ENCODE measurements at regions not wholly inside any gene's neighbourhood (a gene's known extent, or its start where the extent isn't known, plus 50 kb on each side); places are given as distances from the start of the nearest gene placed in this dataset.

DNA sequence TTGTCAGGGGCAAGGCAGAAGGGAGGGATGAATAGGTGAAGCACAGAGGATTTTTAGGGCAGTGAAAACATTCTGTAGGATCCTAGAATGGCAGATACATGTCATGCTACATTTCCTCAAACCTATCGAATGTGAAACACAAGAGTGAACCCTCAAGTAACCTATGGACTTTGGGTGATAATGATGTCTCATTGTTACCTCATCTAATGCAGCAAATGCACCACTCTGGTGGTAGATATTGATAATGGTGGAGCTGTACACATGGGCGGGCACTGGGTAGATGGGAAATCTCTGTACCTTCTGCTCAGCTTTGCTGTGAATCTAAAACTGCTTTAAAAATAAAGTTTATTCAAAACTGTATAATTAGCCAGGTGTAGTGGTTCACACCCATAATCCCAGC, 95.2 kb upstream of the NCK2 start (continued):
- TF ChIP-seq ATF2 (CRISPR knock-in tag; IDR thresholded peaks at IDR 0.05; ENCODE audit: borderline replicate concordance, low read depth) = no peak
- TF ChIP-seq HMGA2 (CRISPR knock-in tag; IDR thresholded peaks at IDR 0.05) = no peak
- TF ChIP-seq ZNF423 (CRISPR knock-in tag; IDR thresholded peaks at IDR 0.05) = no peak
- no peak for TF ChIP-seq E2F4 (CRISPR knock-in tag; IDR thresholded peaks at IDR 0.05; ENCODE audit: borderline replicate concordance, low read depth)
- TF ChIP-seq ELF4 (CRISPR knock-in tag; IDR thresholded peaks at IDR 0.05; ENCODE audit: low read depth) = no peak
- TF ChIP-seq SOX15 (CRISPR knock-in tag; IDR thresholded peaks at IDR 0.05) = no peak
- TF ChIP-seq JAZF1 (CRISPR knock-in tag; IDR thresholded peaks at IDR 0.05) = no peak
- TF ChIP-seq, protein P1, sequence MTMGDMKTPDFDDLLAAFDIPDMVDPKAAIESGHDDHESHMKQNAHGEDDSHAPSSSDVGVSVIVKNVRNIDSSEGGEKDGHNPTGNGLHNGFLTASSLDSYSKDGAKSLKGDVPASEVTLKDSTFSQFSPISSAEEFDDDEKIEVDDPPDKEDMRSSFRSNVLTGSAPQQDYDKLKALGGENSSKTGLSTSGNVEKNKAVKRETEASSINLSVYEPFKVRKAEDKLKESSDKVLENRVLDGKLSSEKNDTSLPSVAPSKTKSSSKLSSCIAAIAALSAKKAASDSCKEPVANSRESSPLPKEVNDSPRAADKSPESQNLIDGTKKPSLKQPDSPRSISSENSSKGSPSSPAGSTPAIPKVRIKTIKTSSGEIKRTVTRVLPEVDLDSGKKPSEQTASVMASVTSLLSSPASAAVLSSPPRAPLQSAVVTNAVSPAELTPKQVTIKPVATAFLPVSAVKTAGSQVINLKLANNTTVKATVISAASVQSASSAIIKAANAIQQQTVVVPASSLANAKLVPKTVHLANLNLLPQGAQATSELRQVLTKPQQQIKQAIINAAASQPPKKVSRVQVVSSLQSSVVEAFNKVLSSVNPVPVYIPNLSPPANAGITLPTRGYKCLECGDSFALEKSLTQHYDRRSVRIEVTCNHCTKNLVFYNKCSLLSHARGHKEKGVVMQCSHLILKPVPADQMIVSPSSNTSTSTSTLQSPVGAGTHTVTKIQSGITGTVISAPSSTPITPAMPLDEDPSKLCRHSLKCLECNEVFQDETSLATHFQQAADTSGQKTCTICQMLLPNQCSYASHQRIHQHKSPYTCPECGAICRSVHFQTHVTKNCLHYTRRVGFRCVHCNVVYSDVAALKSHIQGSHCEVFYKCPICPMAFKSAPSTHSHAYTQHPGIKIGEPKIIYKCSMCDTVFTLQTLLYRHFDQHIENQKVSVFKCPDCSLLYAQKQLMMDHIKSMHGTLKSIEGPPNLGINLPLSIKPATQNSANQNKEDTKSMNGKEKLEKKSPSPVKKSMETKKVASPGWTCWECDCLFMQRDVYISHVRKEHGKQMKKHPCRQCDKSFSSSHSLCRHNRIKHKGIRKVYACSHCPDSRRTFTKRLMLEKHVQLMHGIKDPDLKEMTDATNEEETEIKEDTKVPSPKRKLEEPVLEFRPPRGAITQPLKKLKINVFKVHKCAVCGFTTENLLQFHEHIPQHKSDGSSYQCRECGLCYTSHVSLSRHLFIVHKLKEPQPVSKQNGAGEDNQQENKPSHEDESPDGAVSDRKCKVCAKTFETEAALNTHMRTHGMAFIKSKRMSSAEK (CRISPR knock-in tag; IDR thresholded peaks at IDR 0.05; ENCODE audit: borderline replicate concordance) = no peak
- TF ChIP-seq ZSCAN18 (CRISPR knock-in tag; IDR thresholded peaks at IDR 0.05) = no peak

DNA sequence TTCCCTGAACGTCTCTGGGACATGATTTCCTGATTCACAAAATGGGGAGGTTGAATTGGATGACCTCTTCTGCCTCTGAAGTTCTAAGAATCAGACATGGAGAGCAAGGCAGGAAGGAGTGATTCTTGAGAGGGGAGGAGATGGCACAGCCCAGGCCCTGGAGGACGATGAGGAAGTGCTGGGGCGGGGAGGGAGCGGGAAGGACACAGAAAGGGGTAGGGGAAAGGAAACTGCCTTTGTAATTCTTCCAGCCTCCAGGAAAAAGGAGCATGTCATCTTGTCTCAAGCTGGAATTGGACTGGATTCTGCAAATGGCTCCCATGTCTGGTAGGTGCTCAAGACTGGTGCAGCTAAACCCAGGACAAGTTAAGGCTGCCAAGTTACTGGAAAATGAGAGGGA, 97.0 kb upstream of the NCK2 start:
- TF ChIP-seq E2F1 (CRISPR knock-in tag; IDR thresholded peaks at IDR 0.05) = no peak
- no peak for TF ChIP-seq ZNF219 (CRISPR knock-in tag; IDR thresholded peaks at IDR 0.05; ENCODE audit: borderline replicate concordance)
- TF ChIP-seq CBFB (CRISPR knock-in tag; IDR thresholded peaks at IDR 0.05; ENCODE audit: low read depth) = no peak
- POLR2A ChIA-PET = no interaction called here
- ATAC-seq (no peak), DNase-seq (ENCODE audit: low spot score) (no peak)
- H3K4me1 Mint-ChIP-seq = peaks cover 56% of the 10 kb centered on the region
- H3K9me3 Mint-ChIP-seq = peaks cover 22% of the 10 kb centered on the region
- H3K27ac Mint-ChIP-seq = no peak overlapping the region
- CTCF ChIA-PET = no interaction called here
- peaks cover 16% of the 10 kb centered on the region for H3K36me3 Mint-ChIP-seq
- no peaks in the 10 kb centered on the region; the same call in 1 of the 2 replicates for H3K27me3 Mint-ChIP-seq (ENCODE audit: low read depth)
- H3K4me3 Mint-ChIP-seq = no peak overlapping the region

- ChIA-PET POLR2A (no interaction called here), CTCF (interaction anchor here (0.8 kb wide), 1 partner anchor 70 kb away, joined by 4 read pairs; no protein-coding TSS in a partner anchor)
- Mint-ChIP-seq H3K36me3 (peaks cover 10% of the 10 kb centered on the region), H3K27me3 (ENCODE audit: low read depth) (no peaks in the 10 kb centered on the region; the same call in 1 of the 2 replicates), H3K4me3 (no peak overlapping the region), H3K27ac (no peak overlapping the region), H3K4me1 (peaks cover 47% of the 10 kb centered on the region), H3K9me3 (peaks cover 17% of the 10 kb centered on the region)
- ATAC-seq (no peak), DNase-seq (ENCODE audit: low spot score) (no peak)
- no peak for TF ChIP-seq NR3C1 (CRISPR knock-in tag; conservative IDR thresholded peaks at IDR 0.05; ENCODE audit: low read depth)
Measured at GRCh38 chr2:105646774-105647076, 98.0 kb upstream of the NCK2 start.

Data from WTC11 (cell line).